Central memory CD4-positive, alpha-beta T cell (primary cell): ENCODE measurements at regions not wholly inside any gene's neighbourhood (a gene's known extent, or its start where the extent isn't known, plus 50 kb on each side); places are given as distances from the start of the nearest gene placed in this dataset.

Source experiments
- DNase-seq: peaks from one replicate; pipeline ENCODE4 v3.0.0; 2022

GRCh38 chr6:19632230-19632629 is 204.9 kb upstream of the ID4 start:
- DNase-seq: no peak

- DNase-seq: no peak
Measured at GRCh38 chr6:19632786-19633185, 204.4 kb upstream of the ID4 start.

- DNase-seq: no peak
Measured at GRCh38 chr6:19635728-19636127, 201.4 kb upstream of the ID4 start.

- no peak for DNase-seq
Measured at GRCh38 chr6:19637010-19637409, 200.2 kb upstream of the ID4 start.

- DNase-seq: no peak
Measured at GRCh38 chr6:19638931-19639330, 198.2 kb upstream of the ID4 start.

- DNase-seq: no peak
Measured at GRCh38 chr6:19643287-19643686, 193.9 kb upstream of the ID4 start.

GRCh38 chr6:19643713-19644112 is 193.5 kb upstream of the ID4 start:
- DNase-seq: no peak

GRCh38 chr6:19655744-19656143 is 181.4 kb upstream of the ID4 start:
- no peak for DNase-seq

- DNase-seq: no peak
Measured at GRCh38 chr6:19660123-19660910, 176.9 kb upstream of the ID4 start.

GRCh38 chr6:19662911-19663310 is 174.3 kb upstream of the ID4 start:
- DNase-seq: no peak

GRCh38 chr6:19663479-19663878 is 173.7 kb upstream of the ID4 start:
- no peak for DNase-seq

GRCh38 chr6:19664050-19664449 is 173.1 kb upstream of the ID4 start:
- no peak for DNase-seq

GRCh38 chr6:19664878-19665612 is 172.1 kb upstream of the ID4 start:
- no peak for DNase-seq

- DNase-seq: no peak
Measured at GRCh38 chr6:19665613-19665909, 171.6 kb upstream of the ID4 start.

GRCh38 chr6:19668710-19669109 is 168.5 kb upstream of the ID4 start:
- no peak for DNase-seq

- DNase-seq: no peak
Measured at GRCh38 chr6:19669206-19669605, 168.0 kb upstream of the ID4 start.

GRCh38 chr6:19682859-19683258 is 154.3 kb upstream of the ID4 start:
- no peak for DNase-seq

GRCh38 chr6:19690325-19691075 is 146.7 kb upstream of the ID4 start:
- no peak for DNase-seq

GRCh38 chr6:19691465-19692167 is 145.6 kb upstream of the ID4 start:
- DNase-seq: no peak

GRCh38 chr6:19692506-19693298 is 144.5 kb upstream of the ID4 start:
- no peak for DNase-seq

- DNase-seq: no peak
Measured at GRCh38 chr6:19694697-19695096, 142.5 kb upstream of the ID4 start.

GRCh38 chr6:19697744-19698290 is 139.4 kb upstream of the ID4 start:
- DNase-seq: no peak
